ENCODE measurements at regions not wholly inside any gene's neighbourhood (a gene's known extent, or its start where the extent isn't known, plus 50 kb on each side); places are given as distances from the start of the nearest gene placed in this dataset.

DNA sequence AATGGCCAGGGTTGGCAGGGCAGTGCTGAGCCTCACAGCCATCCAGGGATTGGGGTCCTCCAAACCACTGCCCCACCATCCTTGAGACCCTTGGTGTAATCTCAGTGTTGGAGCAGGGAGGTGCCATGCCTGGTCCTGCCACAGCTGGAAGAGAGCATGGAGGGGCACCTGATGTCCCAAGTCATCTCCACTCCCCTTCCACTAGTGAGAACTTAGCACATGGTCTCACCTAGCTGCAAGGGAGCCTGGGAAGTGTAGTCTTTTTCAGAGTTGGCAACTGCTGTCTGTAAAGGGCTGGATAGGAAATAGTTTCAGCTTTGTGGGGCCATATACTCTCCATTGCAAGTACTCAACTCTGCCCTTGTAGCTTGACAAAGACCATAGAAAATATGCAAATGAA lies 238.7 kb downstream of the RPS24 start:
- DNase-seq (ENCODE audit: low read depth): no peak

DNA sequence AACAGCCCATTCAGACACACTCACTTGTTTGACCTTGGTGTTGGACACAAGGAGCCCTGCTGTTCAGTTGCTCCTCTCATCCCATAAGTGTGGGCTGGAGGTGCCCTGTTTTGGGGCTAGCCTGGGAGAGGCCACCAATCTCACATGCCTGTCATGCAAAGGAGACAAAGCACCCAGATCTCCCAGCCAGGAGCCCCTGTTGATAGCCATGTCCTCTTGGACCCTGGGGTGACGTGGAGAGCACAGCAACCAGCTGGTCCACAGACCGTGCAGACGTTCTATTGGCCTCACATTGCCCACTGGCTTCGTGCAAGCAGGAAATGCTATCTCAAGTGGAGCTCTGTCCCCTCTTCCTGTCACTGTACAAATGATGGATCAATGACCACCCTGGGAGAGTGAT lies 240.8 kb downstream of the RPS24 start:
- DNase-seq (ENCODE audit: low read depth): no peak

GRCh38 chr10:78276139-78276538 lies 242.5 kb downstream of the RPS24 start:
- no peak for DNase-seq (ENCODE audit: low read depth)

GRCh38 chr10:78277314-78278057 lies 243.8 kb downstream of the RPS24 start:
- no peak for DNase-seq (ENCODE audit: low read depth)

GRCh38 chr10:78278058-78278404 lies 244.4 kb downstream of the RPS24 start:
- DNase-seq (ENCODE audit: low read depth): no peak

- DNase-seq (ENCODE audit: low read depth): no peak
Measured at GRCh38 chr10:78279756-78280155, 246.1 kb downstream of the RPS24 start.

- DNase-seq (ENCODE audit: low read depth): no peak
Measured at GRCh38 chr10:78280604-78281003, 246.9 kb downstream of the RPS24 start.

- DNase-seq (ENCODE audit: low read depth): no peak
Measured at GRCh38 chr10:78281627-78282026, 248.0 kb downstream of the RPS24 start.

DNA sequence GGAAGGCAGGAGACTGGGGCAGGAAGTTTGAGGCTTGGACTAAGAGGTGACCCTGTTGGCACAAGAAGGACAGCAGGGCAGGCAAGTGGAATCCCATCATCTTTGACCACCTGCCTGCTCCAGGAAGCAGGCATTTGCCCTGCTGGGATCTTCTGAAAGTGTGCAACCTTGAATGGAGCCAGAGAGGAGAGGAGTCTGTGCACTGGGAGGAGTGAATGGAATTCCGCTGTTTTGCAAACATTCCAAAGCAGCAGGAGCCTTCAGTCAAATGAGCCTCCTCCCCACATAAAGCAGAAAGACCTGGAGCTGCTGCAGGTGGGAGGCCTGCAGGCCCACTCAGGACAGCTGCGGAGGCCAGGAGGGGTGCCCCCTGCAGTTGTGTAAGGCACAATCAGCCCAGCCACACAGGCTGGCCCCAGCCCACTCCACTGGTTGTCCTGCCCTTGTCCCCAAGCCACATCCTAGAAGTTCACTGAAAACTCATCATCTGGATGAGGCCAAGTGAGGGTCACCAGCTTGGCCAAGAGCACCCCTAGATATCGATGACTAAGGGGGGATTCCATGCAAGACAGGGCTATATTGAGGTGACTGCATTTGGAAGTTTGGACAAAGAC lies 249.5 kb downstream of the RPS24 start:
- no peak for DNase-seq (ENCODE audit: low read depth)

GRCh38 chr10:78284381-78284780 lies 250.7 kb downstream of the RPS24 start:
- no peak for DNase-seq (ENCODE audit: low read depth)

- DNase-seq (ENCODE audit: low read depth): no peak
Measured at GRCh38 chr10:78285226-78285625, 251.6 kb downstream of the RPS24 start.

DNA sequence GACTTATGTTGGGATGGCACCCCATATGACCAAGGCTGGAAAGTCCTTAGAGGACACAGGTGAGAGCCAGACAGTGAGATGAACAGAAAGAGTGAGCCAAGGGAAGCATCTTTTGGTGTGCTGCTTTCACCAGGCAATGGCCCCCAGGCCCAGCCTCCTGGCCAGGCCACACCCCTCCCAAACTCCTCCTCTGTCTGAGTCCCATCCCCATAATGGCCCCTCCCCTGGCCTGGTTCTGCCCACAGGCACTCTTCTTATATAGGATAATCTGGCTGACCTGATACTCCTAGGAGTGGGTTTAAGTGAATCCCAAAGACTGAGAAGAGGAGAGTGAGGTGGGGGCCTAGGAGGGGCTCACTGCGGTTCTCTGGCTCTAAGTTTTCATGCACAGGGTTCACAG lies 252.5 kb downstream of the RPS24 start:
- DNase-seq (ENCODE audit: low read depth): no peak

DNA sequence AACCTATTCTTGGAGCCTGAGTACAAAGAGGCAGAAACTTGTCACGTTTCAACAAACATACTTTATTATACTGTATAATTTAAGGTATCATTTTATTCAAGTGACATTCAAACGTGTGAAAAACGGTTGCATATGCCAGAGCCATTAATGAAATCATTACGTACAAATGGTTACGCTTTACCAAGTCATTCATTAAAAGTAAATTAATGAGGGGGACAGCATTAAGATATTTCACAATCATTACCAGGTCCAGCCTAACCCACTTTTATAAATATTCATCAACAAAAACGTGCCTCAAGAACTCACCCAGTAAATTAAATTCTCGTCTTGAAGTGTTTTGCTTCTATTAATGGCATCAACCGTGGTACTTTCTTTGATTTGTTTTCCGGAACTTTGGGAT lies 253.0 kb downstream of the RPS24 start:
- DNase-seq (ENCODE audit: low read depth): no peak

- DNase-seq (ENCODE audit: low read depth): no peak
Measured at GRCh38 chr10:78287618-78288017, 254.0 kb downstream of the RPS24 start.

- no peak for DNase-seq (ENCODE audit: low read depth)
Measured at GRCh38 chr10:78288663-78289062, 255.0 kb downstream of the RPS24 start.

DNA sequence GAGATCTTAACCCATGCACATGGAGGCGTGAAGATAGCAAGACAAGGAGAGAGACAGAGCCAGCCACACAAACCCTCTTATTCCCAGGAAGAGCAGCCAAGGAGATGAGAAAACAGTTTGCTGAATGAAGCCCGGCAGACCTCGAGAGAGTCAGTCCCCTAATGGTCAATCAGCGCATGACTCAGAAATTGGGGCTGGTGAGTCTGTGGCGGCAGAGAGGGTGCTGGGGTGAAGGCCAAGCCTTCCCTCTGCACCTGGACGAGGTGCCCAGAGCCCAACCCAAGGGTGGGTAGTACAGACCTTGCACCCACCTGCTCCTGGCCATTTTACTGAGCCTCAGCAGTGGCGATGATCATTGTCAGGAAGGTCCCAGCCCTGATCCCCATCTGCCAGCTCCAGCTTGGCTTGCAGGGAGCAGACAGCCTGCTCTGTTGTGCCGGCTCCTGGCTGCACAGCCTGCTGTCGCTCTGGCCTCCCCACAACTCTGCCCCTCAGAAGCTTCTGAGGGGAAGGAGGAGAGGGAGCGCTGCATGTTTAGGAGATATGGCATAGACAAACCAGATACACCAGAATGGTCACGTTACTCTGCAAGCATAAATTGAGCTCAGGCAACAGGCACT lies 256.6 kb downstream of the RPS24 start:
- no peak for DNase-seq (ENCODE audit: low read depth)

DNA sequence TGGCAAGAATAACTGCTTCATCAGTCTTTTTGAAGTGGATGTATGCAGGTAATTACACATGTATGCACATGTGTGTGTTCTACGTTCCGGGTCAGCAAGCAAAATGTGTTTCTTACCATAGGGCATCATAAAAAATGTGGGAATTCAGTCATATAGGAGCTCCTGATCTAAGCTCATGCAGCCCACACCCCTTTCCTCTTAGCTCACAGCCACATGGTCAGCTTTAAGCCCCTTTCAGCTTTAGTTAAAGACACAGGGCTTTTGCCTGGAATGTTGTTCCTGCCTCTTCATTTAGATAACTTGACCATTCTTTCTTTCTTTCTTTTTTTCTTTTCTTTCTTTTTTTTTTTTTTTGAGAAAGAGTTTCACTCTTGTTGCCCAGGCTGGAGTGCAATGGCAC lies 258.1 kb downstream of the RPS24 start:
- DNase-seq (ENCODE audit: low read depth): no peak

DNA sequence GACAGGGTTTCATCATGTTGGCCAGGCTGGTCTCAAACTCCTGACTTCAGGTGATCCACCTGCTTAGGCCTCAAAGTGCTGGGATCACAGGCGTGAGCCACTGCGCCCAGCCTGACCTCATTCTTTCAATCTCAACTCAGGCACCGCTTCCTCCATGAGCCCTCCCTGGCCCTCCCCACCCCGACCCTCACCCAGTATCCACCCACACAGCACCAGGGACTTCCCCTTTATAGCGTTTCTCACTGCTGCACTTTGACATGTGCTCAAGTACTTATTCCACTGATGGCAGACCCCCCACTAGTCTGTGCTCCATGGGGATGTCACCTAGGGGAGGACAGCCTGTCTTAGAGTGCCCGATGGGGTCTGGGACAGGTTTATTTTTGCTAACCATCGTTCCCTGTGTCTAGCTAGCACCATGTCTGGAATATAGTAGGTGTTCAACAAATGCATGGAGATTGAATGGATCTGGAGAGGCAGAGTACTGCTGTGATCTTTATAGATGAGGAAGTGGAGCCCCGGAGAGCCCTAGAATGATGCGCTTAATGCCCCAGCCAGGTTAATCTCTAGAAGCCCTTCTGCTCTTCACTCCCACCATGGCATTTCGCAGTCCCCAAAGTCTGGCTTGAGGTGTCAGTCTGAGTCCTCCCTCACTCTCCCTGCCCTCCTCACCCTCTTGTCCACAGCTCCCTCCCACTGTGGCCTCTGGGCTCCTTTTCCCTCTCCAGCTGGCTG lies 258.8 kb downstream of the RPS24 start:
- DNase-seq (ENCODE audit: low read depth): no peak

DNA sequence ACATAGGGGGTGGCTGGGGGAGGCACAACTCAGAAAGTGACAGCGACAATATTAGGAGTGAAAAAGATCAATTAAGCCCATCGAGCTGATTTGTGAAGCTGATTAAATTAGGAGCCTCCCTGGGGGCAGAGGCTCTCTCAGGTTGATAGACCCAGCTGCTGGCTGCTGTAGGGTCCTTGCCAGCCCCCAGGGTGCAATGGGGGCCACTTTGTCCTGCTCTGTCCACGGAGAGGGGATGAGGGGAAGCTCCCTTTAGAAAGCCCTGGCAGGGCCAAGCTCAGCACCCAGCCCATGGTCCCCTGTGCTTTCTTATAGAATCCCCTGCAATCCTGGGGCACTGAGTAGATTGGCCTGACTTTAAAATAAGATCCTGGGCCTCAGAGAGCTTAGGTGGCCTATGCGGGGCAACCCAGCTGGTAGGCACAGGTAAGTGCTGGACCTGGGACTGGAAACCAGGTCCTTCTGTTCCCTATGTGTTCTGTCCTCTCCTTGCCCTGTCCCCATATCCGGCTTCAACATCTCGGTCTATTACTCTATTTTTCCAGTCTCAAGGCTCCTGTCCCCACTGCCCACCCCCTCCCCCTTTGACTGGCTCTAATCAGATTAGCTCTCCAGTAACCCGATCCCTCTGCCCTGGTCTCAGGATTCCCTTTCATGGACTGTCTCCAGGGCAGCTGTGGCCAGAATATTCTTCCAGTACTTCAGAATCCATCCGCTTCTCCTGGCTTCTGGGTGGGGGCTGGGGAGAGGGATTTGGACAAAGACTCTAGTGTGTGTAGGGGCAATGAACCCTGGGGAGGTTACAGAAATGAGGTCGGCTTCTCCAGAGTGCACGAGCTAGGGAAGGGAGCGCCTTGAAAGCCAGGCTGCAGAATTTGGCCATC lies 259.6 kb downstream of the RPS24 start:
- DNase-seq (ENCODE audit: low read depth): no peak

DNA sequence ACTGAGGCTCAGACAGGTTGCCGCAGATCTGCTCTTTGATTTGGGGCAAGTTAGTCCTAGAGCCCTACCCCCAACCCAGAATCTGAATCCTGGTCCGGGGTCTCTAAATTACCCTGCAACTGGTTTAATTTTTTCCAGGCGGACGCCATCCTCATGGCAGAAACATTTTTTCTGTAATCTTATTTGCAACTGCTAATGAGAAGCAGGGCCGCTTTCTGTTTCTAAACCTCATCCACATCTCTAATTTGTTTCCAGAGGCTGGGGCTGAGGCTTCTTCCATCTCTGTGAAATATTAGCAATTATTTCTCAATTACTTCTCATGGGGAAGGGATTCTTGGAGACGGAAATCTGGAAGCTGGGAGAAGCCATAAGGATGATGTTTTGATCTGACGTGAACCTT lies 261.6 kb downstream of the RPS24 start:
- no peak for DNase-seq (ENCODE audit: low read depth)

DNA sequence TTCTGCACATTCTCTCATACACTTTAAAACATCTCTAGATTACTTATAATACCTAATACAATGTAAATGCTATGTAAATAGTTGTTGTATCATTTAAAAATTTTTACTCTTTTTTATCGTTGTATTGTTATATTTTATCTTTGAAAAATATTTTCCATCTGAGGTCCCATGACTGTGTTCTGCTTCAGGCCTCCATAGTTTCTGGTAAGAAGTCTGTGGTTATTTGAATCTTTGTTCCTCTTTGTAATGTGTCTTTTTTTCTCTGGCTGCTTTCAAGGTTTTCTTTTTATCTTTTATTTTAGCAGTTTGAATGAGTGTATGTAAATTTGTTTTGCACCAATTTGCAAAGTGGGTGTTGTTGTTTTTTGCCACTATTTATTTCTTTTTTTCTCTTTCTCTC lies 263.1 kb downstream of the RPS24 start:
- no peak for DNase-seq (ENCODE audit: low read depth)

DNA sequence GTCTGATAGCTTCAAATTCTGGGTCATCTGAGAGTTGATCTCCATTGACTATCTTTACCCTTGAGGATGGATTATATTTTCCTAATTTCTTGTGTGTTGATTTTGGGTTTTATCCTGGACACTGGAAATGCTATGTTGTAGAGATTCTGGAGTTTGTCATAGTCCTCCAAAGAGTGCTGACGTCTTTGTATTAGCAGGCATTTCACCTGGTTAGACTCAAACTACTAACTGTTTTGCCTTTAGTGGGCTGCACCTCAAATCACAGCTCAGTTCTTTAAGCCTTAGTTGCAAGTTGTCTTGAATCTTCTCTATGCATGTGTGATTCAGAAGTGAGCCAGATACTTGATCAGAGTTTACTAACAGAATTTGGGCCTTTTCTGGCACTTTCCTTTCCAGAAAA lies 264.3 kb downstream of the RPS24 start:
- no peak for DNase-seq (ENCODE audit: low read depth)

All from renal cortical epithelial cell (primary cell).